ENCODE measurements at regions not wholly inside any gene's neighbourhood (a gene's known extent, or its start where the extent isn't known, plus 50 kb on each side); places are given as distances from the start of the nearest gene placed in this dataset.

- no peak for DNase-seq (ENCODE audit: low read depth)
These were observed 461.6 kb downstream of the TXNL1 start for GRCh38 chr18:56176751-56177150.

DNA sequence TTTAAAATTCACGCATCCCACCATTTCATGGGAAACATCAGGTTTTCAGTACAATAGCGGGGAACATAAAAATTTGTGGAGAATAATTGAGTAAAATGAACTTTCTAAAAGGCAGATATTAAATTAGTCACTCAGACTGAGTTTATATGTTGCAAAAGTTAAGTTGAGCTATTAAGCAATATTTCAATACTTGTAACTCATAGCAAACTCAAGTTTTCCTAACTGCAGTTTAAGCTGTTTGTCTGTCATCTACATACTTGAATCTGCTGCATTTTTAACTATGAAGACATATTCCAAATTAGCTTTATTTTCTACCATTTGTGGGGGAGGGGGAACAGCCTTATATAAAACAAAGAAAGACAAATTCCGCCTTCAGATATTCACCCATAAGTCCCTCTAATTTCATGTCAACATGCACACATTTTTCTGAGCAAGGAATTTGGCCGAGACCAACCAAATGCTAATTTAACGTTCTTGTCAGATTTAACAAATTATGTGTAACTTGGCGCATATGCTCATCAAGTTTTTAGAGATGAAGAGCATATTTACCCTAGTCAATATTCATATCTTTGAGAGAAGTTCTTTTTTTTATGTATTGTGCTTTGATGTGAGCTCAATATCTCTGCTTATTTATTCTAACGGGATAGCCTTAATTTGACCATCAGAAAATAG is 462.9 kb downstream of the TXNL1 start:
- DNase-seq (ENCODE audit: low read depth), result no peak

DNA sequence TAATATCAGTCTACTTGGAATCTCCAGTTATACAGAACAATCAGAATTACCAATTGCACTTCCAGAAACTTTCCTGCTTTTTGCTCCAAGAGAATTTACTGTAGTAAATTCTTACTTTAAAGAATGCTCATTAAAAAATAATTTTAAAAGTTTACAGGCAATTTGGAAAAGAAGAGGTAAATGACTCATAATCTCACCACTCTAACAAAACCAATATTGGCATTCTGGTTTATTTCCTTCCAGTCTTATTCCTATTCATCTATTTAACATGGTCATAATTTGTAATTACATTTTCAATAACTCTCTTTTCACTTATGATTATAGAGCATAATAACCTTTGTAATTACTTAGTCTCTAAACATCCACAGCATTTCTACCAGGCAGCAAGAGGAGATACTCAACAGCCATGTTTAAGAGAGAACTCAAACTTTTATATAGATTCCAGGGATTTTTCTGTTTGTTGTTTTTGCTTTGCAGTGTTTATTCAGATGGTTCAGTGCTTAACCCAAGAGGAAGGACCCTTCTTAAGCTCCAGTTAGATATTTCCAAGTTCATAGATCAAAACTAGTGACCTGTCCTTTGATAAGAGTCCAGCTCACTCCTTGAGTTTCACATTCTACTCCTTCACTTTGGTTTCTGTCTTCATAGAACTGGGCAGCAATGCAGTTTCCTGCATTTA is 464.7 kb downstream of the TXNL1 start:
- no peak for DNase-seq (ENCODE audit: low read depth)

- DNase-seq (ENCODE audit: low read depth), result no peak
These were observed 465.9 kb downstream of the TXNL1 start for GRCh38 chr18:56172527-56172926.

GRCh38 chr18:56171848-56172247 is 466.5 kb downstream of the TXNL1 start:
- no peak for DNase-seq (ENCODE audit: low read depth)

- DNase-seq (ENCODE audit: low read depth), result peak; percentile 70
These were observed 470.2 kb downstream of the TXNL1 start for GRCh38 chr18:56168049-56168781.

GRCh38 chr18:56167366-56167765 is 471.0 kb downstream of the TXNL1 start:
- no peak for DNase-seq (ENCODE audit: low read depth)

DNA sequence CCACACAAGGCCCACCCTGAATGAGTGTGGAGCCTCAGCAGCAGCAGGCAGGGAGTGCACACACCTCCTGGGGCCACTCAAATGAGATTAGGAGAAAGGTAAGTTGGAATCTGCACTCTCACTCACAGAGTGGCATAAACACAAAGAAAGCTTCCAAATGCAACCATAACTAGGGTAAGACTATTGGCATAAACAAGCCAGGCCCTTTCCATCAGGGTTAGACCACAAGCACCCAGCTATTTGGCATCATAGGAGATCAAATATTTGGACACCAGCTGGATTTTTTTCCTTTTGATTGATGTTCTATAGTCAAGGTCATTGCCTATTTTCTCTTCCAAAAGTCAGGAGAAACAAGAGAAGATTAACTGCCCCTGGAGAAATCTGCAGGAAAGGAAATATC is 471.5 kb downstream of the TXNL1 start:
- DNase-seq (ENCODE audit: low read depth), result no peak

GRCh38 chr18:56165601-56166355 is 472.6 kb downstream of the TXNL1 start:
- no peak for DNase-seq (ENCODE audit: low read depth)

DNA sequence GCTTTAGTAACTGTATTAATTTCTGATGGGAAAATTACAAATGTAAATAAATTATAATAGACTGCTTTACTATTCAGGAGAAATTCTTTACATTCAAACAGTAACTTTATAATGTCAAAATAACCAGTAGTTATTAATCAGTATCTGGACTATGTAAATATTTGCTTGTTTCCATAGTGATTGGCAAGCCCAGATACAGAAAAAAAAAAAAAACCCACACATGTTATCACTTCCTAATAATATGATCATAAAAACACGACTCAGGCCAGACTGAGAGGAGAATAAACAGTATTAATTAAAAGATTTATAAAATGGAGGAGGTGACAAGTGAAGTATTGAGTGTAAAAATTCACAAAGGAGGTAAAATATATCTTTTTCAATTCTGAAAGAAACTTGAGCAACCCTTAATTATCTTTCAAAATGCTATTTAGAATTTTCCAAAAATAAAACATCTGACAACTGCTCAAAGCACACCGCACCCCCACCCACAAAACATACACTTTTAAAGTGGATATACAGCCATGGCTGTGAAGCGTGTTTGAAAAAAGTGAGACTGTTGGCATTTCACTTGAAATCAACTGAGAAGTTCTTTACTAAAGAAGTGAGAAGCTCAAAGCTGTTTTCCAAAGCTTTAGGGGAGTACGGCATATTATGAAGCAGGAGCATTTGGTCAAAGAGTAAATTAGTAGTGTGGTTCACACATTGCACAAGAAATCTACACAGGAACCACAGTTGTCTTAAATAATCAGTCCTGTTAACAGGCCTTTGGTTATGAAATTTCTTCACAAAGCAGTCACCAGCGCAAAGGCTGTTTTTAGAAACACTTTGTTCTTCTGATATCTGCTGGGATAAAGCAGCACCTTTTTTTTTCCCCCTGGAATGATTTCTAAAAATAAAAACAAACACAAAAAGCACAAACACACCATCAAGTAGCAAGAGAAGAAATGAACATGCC is 475.8 kb downstream of the TXNL1 start:
- no peak for DNase-seq (ENCODE audit: low read depth)

DNA sequence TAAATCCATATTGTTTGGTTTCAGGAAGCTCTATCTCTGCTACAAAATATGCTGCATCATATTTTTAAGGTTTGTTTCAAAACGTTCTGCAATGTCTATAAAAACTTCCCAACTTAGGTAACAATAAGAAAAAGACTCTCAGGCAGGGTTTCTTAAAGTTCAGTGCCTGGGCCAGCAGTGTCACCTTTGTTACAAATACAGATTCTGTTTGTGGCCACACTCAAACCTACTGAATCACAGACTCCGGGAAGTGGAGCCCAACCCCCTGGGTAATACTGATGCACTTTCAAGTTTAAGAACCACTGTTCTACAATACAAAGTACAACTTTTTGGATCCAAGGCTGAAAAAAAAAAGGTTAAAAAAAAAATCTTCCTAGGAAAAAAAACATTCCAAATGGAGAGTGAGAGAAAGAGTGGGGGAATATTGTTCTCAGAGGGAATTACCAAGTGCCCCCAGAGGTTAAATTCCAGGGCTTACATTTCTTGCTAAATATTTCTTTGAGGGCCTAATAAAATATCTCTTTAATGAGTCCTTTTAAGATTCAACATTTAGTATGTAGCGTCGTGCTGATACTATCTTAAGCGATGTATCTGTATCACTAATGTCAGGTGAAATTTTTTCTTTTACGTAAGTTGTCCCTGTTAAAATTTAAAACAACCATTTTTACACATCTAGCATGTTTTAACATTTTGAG is 476.7 kb downstream of the TXNL1 start:
- DNase-seq (ENCODE audit: low read depth), result no peak

- no peak for DNase-seq (ENCODE audit: low read depth)
These were observed 479.7 kb downstream of the TXNL1 start for GRCh38 chr18:56158676-56159075.

- no peak for DNase-seq (ENCODE audit: low read depth)
These were observed 480.9 kb downstream of the TXNL1 start for GRCh38 chr18:56157541-56157940.

GRCh38 chr18:56152551-56153310 is 485.7 kb downstream of the TXNL1 start:
- no peak for DNase-seq (ENCODE audit: low read depth)

DNA sequence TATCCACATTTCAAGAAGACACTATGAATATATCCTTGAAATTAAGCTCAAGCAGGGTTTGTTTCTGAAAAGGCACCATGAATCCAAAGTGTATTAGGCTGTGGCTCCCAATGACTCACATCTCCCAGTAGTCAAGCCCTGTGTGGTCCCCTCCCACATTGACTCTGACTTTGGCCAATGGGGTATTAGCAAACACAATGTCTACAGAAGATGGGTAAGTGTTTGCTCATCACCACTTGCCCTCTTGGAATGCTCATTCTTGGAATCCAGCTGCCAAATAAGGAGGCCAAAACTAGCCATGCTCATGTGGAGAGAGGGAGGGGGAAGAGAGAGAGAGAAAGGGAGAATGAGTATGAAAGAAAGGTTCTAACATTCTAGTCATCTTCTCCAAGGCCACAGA is 490.0 kb downstream of the TXNL1 start:
- DNase-seq (ENCODE audit: low read depth), result peak; percentile 88

- DNase-seq (ENCODE audit: low read depth), result peak; percentile 56
These were observed 491.8 kb downstream of the TXNL1 start for GRCh38 chr18:56146565-56146964.

GRCh38 chr18:56142001-56142400 is 496.4 kb downstream of the TXNL1 start:
- DNase-seq (ENCODE audit: low read depth), result no peak

GRCh38 chr18:56139792-56140254 is 498.6 kb downstream of the TXNL1 start:
- DNase-seq (ENCODE audit: low read depth), result peak; percentile 35

DNA sequence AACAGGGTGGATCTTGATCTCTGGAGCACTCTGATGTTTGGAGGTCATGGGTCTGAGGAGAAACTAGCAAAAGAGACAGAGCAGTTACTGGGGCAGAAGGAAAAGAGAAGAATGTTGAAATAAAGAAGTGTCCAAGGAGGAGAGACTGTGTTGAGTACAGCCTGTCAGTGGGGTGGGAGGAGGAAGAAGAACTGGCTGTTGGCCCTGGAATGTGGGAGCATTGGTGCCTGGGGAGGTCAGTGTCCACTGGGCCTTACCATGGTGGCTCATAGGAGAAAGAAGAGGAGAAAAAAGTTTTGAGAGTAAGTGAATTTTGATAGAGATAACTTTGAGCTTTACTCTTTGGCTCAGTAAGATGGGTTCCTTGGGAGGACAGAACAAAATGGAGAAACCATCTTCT is 499.0 kb downstream of the TXNL1 start:
- no peak for DNase-seq (ENCODE audit: low read depth)
